Activated CD8-positive, alpha-beta memory T cell treated with anti-CD3 and anti-CD28 coated beads, Interleukin-2, amount 10 ng/mL, durations not matched to agents 7 days and 5 days (primary cell): ENCODE measurements at regions not wholly inside any gene's neighbourhood (a gene's known extent, or its start where the extent isn't known, plus 50 kb on each side); places are given as distances from the start of the nearest gene placed in this dataset.

Experiments
- ATAC-seq: fragments of 150-1000 bp; cut with Tn5 transposase; one replicate; pipeline ENCODE4 v1.10.0; 2021; ENCODE audit warnings: moderate library complexity
- CTCF ChIA-PET: fragments of 350-600 bp; sonication (Branson Sonifier 250); formaldehyde crosslinking; loops from one replicate; lab custom pipeline; 2021; ENCODE audit warnings: antibody characterized with exemption; lab: Charles Lee
- DNase-seq: peaks from one replicate; pipeline ENCODE4 v3.0.0-alpha.2; 2020
- H3K27ac Mint-ChIP-seq: one replicate; pipeline ENCODE4 v1.8.0; 2021; ENCODE audit warnings: mild to moderate bottlenecking, mixed read lengths
- H3K27me3 Mint-ChIP-seq: one replicate; pipeline ENCODE4 v1.8.0; 2021; ENCODE audit warnings: mixed read lengths
- H3K36me3 Mint-ChIP-seq: one replicate; pipeline ENCODE4 v1.8.0; 2021; ENCODE audit warnings: mild to moderate bottlenecking, mixed read lengths
- H3K4me1 Mint-ChIP-seq: one replicate; pipeline ENCODE4 v1.8.0; 2021; ENCODE audit warnings: mixed read lengths
- H3K4me3 Mint-ChIP-seq: one replicate; pipeline ENCODE4 v1.8.0; 2021; ENCODE audit warnings: mild to moderate bottlenecking, moderate library complexity, mixed read lengths
- H3K9me3 Mint-ChIP-seq: one replicate; pipeline ENCODE4 v1.8.0; 2022; ENCODE audit warnings: low read depth, mixed read lengths

DNA sequence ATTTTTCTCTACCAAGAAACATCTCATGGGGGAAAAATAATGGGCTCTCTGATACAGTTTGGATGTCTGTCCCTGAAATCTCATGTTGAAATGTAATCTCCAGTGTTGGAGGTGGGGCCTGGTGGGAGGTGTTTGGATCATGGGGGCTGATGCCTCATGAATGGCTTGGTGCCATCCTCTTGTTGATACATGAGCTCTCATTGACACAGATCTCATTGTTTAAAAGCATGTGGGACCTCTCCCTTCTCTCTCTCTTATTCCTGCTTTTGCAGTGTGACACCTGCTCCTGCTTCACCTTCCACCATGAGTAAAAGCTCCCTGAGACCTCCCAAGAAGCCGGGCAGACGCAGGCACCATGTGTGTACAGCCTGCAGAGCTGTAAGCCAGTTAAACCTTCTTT is 332.5 kb upstream of the NRIP1 start:
- H3K9me3 Mint-ChIP-seq, result no peaks in the 10 kb centered on the region
- H3K27me3 Mint-ChIP-seq, result no peaks in the 10 kb centered on the region
- CTCF ChIA-PET, result no interaction called here
- no peaks in the 10 kb centered on the region for H3K36me3 Mint-ChIP-seq
- H3K27ac Mint-ChIP-seq, result no peak overlapping the region
- ATAC-seq, result no peak
- H3K4me1 Mint-ChIP-seq, result no peaks in the 10 kb centered on the region
- DNase-seq, result no peak
- no peak overlapping the region for H3K4me3 Mint-ChIP-seq

DNA sequence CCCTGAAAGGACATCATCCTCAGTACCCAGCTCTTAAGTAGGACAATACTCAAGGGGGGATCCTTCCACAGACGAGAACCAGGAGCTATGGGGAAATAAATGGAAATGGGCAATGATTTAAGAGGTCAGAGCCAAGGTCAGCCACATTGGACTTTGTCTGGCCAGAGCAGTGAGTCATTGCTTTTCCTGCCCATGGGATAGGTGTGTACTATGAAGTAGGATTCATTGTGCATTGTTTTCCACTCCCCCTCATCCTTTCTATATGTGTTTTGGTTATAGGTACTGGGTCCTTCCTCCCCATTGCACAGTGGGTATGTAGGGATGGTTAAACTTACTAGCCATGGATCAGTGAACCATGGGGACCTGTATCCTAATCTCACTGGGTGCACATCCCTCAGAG is 328.9 kb upstream of the USP25 start:
- H3K27ac Mint-ChIP-seq, result no peak overlapping the region
- H3K36me3 Mint-ChIP-seq, result no peaks in the 10 kb centered on the region
- no peak for ATAC-seq
- H3K27me3 Mint-ChIP-seq, result no peaks in the 10 kb centered on the region
- CTCF ChIA-PET, result no interaction called here
- no peak for DNase-seq
- H3K4me1 Mint-ChIP-seq, result no peaks in the 10 kb centered on the region
- no peaks in the 10 kb centered on the region for H3K9me3 Mint-ChIP-seq
- H3K4me3 Mint-ChIP-seq, result no peak overlapping the region

DNA sequence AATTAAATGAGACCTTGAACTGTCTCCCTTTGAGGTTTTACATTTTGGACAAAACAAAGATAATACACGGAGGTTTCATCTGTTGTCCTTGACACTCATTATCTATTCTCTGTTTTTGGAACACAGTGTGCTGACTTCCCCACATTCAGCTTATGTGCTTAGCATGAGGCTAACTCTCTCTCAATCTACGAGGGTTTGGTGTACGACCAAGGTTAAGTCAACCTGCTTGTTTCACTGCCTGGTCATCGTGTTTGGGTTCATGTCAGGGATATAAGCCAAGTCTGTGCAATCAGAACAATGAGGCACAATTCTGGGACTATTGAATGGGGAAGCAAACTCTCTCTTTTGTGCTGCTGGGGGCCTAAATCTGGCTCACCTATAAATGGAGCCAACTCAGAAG is 328.5 kb upstream of the USP25 start:
- ATAC-seq (no peak), DNase-seq (no peak)
- CTCF ChIA-PET, result no interaction called here
- no peak overlapping the region for H3K4me3 Mint-ChIP-seq
- H3K9me3 Mint-ChIP-seq, result no peaks in the 10 kb centered on the region
- H3K27ac Mint-ChIP-seq, result no peak overlapping the region
- no peaks in the 10 kb centered on the region for H3K4me1 Mint-ChIP-seq
- H3K36me3 Mint-ChIP-seq, result no peaks in the 10 kb centered on the region
- H3K27me3 Mint-ChIP-seq, result no peaks in the 10 kb centered on the region

DNA sequence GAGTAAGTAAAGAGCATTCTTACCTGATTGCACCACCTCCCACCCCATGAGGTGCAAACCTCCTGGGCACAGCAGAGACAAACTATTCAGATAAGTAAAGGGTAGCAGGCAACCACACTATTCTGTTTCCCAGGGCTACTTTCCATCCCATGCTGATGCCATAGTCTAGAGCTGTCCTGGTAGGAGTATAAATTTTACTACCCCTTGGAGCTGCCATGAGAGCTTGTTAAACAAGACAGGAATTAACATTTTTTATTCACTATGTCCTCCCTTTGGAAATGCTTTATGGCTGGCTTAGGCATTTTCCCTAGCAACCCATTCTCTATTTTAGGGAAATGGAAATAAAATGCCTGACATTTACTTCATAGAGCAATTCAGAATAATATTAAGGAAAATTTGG is 324.6 kb upstream of the USP25 start:
- Mint-ChIP-seq H3K27me3 (no peaks in the 10 kb centered on the region), H3K9me3 (no peaks in the 10 kb centered on the region), H3K4me3 (no peak overlapping the region), H3K36me3 (no peaks in the 10 kb centered on the region), H3K4me1 (peaks cover 7% of the 10 kb centered on the region), H3K27ac (no peak overlapping the region)
- CTCF ChIA-PET, result no interaction called here
- DNase-seq (no peak), ATAC-seq (no peak)

DNA sequence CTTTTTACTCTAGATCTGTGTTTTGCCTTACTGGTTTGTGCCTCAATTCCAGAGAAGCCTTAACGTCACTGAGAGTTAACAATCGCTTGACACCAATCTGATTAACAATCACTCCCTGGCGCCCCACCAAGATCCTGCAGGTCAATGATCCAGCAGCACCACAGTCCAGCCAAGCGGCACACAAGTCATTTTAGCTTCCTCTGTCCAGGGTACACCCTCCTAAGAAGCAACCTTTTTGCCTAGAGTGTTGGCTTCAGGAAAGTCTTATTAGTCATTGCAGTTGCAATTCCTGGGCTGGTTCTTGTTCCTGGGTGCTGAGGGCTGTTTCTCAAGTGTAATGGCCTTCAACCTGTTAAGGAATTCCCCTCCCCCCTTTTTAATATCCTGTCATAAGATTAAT is 323.0 kb upstream of the USP25 start:
- no peak overlapping the region for H3K27ac Mint-ChIP-seq
- H3K9me3 Mint-ChIP-seq, result peaks cover 2% of the 10 kb centered on the region
- H3K4me1 Mint-ChIP-seq, result peaks cover 7% of the 10 kb centered on the region
- H3K27me3 Mint-ChIP-seq, result no peaks in the 10 kb centered on the region
- no peak for ATAC-seq
- DNase-seq, result no peak
- no peak overlapping the region for H3K4me3 Mint-ChIP-seq
- peaks cover 1% of the 10 kb centered on the region for H3K36me3 Mint-ChIP-seq
- CTCF ChIA-PET, result no interaction called here

DNA sequence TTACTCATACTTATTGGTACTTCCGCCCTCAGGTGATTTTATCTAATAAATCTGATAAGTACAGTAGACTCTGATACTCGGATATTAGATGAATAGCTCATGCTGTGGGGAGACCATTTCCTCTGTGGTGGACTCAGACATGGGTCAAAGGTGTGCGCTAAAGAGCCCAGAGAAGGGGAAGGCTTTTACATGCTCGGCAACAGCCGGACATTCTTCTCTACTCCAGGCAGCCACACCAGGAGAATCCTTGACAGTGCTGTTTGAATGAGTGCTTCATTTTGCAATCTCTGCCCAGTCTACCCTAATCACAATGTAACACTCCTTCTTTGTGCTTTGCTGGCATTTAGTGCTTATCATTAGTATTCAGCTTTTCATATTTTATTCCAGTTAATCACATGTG is 322.2 kb upstream of the USP25 start:
- Mint-ChIP-seq H3K9me3 (peaks cover 7% of the 10 kb centered on the region), H3K4me3 (no peak overlapping the region), H3K27me3 (no peaks in the 10 kb centered on the region), H3K36me3 (peaks cover 1% of the 10 kb centered on the region), H3K27ac (no peak overlapping the region), H3K4me1 (peaks cover 7% of the 10 kb centered on the region)
- no peak for DNase-seq
- CTCF ChIA-PET, result interaction anchor here (0.5 kb wide), 1 partner anchor 20 kb away, joined by 3 read pairs; no protein-coding TSS in a partner anchor
- ATAC-seq, result no peak

DNA sequence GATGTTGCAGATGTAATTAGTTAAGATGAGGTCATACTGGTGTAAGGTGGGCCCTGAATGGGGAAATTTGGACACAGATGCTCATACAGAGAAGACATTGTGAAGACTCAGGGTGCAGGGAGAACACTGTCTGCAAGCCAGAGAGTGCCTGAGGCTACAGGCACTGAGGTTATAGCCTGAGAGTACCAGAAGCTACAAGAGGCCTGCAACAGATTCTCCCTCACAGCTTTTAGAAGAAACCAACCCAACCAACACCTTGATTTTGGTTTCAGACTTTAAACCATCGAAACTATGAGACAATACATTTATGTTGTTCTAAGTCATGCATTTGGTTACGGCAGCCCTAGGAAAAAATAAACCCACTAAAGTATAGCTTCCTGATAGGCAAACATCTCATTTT is 321.7 kb upstream of the USP25 start:
- CTCF ChIA-PET, result no interaction called here

DNA sequence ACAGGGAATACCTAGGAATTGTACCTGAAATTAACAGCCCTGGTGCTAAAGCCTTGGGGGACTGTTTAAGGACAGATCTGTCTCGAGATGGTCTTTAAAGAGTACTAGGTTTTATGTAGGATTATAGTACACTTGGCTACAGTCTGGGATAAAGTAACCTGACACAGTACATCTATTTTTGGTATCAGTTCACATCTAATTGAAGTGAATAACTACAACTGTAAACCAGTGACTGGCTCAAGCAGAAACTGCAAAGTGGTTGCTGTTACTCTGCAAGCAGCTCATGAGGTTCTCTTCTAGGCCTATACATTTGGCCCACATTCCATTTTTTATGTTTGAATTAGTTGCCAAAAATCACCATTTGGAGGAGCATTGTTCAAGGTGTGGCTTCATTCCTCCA is 320.8 kb upstream of the USP25 start:
- DNase-seq, result no peak
- Mint-ChIP-seq H3K4me1 (peaks cover 8% of the 10 kb centered on the region), H3K27me3 (no peaks in the 10 kb centered on the region), H3K4me3 (no peak overlapping the region), H3K9me3 (peaks cover 7% of the 10 kb centered on the region), H3K36me3 (peaks cover 1% of the 10 kb centered on the region), H3K27ac (no peak overlapping the region)
- CTCF ChIA-PET, result no interaction called here
- ATAC-seq, result no peak

More for the DNA sequence above, 321.7 kb upstream of the USP25 start:
- Mint-ChIP-seq H3K9me3 (peaks cover 7% of the 10 kb centered on the region), H3K4me3 (no peak overlapping the region), H3K4me1 (peaks cover 7% of the 10 kb centered on the region), H3K27me3 (no peaks in the 10 kb centered on the region), H3K27ac (no peak overlapping the region), H3K36me3 (peaks cover 1% of the 10 kb centered on the region)
- DNase-seq, result no peak
- ATAC-seq, result no peak

DNA sequence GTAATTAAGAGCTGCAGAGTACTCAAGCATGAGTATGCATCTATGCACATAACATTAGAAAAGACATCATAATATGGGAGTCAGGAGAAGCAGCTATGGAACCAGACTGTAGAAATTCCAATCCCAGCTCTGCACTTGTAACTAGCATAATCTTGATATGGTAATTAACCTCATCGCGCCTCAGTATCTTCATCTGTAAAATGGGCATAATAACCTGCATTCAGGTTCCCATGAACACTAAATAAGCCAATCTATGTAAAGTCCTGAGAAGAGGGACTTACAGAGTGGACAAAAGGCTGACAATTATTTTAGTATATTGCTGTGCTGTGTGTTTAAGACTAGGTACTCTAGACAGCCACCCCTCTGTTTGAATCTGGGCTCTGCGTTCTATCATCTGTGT is 318.9 kb upstream of the USP25 start:
- ATAC-seq (no peak), DNase-seq (no peak)
- H3K27me3 Mint-ChIP-seq, result no peaks in the 10 kb centered on the region
- H3K9me3 Mint-ChIP-seq, result peaks cover 7% of the 10 kb centered on the region
- peaks cover 9% of the 10 kb centered on the region for H3K4me1 Mint-ChIP-seq
- no peak overlapping the region for H3K4me3 Mint-ChIP-seq
- CTCF ChIA-PET, result no interaction called here
- no peak overlapping the region for H3K27ac Mint-ChIP-seq
- peaks cover 1% of the 10 kb centered on the region for H3K36me3 Mint-ChIP-seq

DNA sequence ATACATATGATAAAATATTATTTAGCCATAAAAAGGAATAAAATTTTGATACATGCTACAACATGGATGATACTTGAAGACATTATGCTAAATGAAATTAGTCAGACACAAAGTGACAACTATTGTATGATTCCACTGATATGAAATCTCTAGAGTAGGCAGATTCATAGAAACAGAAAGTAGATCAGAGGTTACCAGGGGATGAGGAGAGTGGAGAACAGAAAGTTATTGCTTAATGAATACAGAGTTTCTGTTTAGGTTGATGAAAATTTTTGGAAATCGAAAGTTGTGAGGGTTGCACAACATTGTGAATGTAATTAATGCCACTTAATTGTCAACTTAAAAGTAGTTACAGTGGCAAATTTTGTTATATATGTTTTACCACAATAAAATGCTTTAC is 315.7 kb upstream of the USP25 start:
- DNase-seq (no peak), ATAC-seq (no peak)

DNA sequence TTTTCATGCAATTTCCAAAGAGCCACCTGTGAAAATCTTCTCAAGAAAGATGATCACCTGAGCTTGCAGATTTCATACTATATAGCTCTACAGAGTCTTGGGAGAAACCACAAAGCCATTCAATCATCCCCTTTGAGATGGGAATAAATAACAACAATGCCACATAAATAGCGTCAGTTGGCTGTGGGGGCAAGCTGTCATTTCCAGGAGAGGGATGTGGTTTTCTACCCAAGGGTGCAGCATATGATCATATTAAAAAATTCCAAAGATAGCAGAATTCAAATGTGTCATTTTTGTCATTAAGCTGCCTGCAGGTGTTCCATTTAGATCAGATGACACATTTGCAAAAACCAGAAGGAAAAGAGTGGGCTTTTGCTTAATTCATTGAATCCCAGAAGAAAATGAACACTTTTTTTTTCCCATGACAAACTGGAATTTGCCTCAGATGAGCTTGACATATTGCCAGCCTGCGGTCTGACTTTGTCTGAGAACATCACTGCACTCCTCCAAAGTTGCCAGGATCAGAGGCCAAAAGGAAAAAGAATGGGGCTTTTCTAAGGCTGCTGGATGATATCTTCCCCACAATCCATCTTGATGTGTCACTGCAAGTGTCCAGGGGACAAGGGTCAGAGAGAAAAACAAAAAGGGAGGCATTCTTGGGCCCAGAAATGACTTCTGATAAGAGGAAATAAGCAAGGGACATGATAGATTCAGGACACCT is 314.1 kb upstream of the USP25 start:
- DNase-seq (no peak), ATAC-seq (no peak)
- Mint-ChIP-seq H3K9me3 (peaks cover 9% of the 10 kb centered on the region), H3K4me1 (peaks cover 2% of the 10 kb centered on the region), H3K36me3 (peaks cover 1% of the 10 kb centered on the region), H3K27ac (no peak overlapping the region), H3K27me3 (peaks cover 4% of the 10 kb centered on the region), H3K4me3 (no peak overlapping the region)
- CTCF ChIA-PET, result no interaction called here

More for the DNA sequence above, 315.7 kb upstream of the USP25 start:
- CTCF ChIA-PET, result no interaction called here
- Mint-ChIP-seq H3K9me3 (peaks cover 9% of the 10 kb centered on the region), H3K4me3 (no peak overlapping the region), H3K27ac (no peak overlapping the region), H3K36me3 (peaks cover 1% of the 10 kb centered on the region), H3K27me3 (peaks cover 4% of the 10 kb centered on the region), H3K4me1 (peaks cover 2% of the 10 kb centered on the region)

DNA sequence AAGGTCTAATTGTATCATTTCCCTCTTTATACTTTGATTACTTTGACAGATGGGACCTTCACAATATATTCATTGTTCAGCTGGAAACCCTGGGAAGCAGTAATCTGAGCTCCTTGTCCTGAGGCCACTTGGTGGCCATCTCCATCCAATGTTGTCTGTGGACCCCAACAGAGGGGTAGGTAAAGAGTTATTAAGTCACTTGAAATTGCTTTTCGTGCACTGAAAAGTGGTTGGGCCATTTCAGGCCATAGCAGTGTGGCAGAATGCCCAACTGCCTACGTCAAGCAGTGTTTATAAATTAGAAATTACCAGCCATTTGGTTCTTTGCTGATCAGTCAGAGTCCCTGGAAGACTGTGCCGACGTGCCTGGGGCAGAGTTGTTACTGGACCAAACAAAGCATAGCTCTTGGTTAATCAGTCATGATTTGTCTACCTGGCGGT is 308.3 kb upstream of the USP25 start:
- no peak overlapping the region for H3K27ac Mint-ChIP-seq
- DNase-seq (no peak), ATAC-seq (no peak)
- CTCF ChIA-PET, result no interaction called here
- H3K27me3 Mint-ChIP-seq, result peaks cover 4% of the 10 kb centered on the region
- H3K36me3 Mint-ChIP-seq, result no peaks in the 10 kb centered on the region
- H3K4me1 Mint-ChIP-seq, result peaks cover 16% of the 10 kb centered on the region
- no peak overlapping the region for H3K4me3 Mint-ChIP-seq
- H3K9me3 Mint-ChIP-seq, result peaks cover 1% of the 10 kb centered on the region

DNA sequence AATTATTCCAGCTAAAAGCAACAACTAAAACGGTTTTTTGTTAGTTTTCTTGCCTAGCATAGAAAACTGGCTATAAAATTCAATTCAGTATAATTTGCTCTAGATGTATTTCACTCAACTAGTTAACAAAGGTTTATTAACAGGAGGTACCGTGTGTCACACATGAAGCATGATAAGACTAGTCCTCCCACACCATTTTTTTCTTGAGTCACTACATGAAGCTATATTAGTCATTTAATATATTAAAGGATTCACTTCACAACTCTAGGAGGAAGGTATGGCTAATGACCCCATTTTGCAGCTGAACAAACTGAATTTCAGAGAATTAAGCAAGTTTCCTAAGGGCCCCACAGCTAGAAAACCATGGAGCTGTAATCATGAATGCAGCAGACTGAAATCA is 307.8 kb upstream of the USP25 start:
- no peaks in the 10 kb centered on the region for H3K36me3 Mint-ChIP-seq
- peaks cover 1% of the 10 kb centered on the region for H3K9me3 Mint-ChIP-seq
- H3K4me1 Mint-ChIP-seq, result peaks cover 16% of the 10 kb centered on the region
- H3K27ac Mint-ChIP-seq, result no peak overlapping the region
- H3K27me3 Mint-ChIP-seq, result peaks cover 4% of the 10 kb centered on the region
- ATAC-seq (no peak), DNase-seq (no peak)
- CTCF ChIA-PET, result no interaction called here
- no peak overlapping the region for H3K4me3 Mint-ChIP-seq

DNA sequence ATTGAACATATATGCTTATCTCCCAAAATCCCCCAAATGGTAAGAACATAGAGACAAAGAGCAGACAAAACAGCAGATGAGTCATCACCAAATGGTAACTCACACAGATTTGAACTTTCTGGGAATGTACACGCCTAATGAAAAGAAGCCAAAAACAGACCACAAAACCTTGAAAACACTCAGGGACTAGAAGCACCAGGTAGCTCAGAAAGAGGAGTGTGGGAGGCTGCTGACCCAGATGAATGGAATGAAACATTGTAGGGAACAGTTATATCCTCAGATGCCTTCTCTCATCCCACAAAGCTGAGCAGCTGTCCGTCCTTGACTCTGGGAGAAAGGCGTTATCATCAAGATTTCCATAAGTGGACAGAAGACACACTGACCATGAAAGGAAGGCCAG is 307.0 kb upstream of the USP25 start:
- Mint-ChIP-seq H3K4me1 (peaks cover 16% of the 10 kb centered on the region), H3K27me3 (peaks cover 4% of the 10 kb centered on the region), H3K36me3 (no peaks in the 10 kb centered on the region), H3K9me3 (peaks cover 1% of the 10 kb centered on the region), H3K4me3 (no peak overlapping the region), H3K27ac (no peak overlapping the region)
- ATAC-seq, result no peak
- DNase-seq, result no peak
- CTCF ChIA-PET, result no interaction called here
